GM19468 (cell line): ENCODE measurements at regions not wholly inside any gene's neighbourhood (a gene's known extent, or its start where the extent isn't known, plus 50 kb on each side); places are given as distances from the start of the nearest gene placed in this dataset.

Experiments
- ATAC-seq: cut with Tn5 transposase; IDR thresholded peaks from one replicate; pipeline ENCODE4 v1.9.1; 2021; ENCODE audit warnings: mild to moderate bottlenecking, moderate library complexity, moderate number of reproducible peaks; ENCODE audit not compliant: unreplicated experiment; ENCODE audit errors: extremely low read depth

- no peak for ATAC-seq
These were observed 85.3 kb upstream of the MBNL1 start for GRCh38 chr3:152183473-152183872.

- ATAC-seq = no peak
These were observed 83.6 kb upstream of the MBNL1 start for GRCh38 chr3:152184971-152185686.

- no peak for ATAC-seq
These were observed 82.7 kb upstream of the MBNL1 start for GRCh38 chr3:152185891-152186630.

DNA sequence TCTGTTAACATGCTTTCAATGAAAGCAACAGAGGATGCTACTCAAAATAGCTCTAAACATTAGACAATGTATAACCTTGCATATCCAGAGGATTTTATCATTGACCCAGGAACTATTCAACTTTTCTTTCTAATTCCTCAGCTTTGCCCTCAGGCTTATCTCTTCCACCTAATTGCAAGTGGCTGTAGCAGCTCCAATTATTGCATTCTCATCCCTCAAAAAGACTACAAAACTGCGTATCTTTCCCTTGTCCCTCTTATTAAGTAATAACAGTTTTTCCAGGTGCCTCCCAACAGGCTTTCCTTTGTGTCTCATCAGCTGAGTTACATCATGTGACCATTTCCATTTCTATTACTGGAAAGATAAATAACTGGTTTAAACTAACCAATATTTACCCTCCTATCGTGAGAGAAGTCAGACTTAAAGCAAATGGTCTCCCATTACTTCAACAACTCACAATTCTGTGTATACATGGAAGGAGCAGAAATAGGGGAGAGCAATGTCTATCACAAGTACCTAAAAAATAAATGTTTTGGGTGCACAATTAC, 78.0 kb upstream of the MBNL1 start:
- no peak for ATAC-seq

- ATAC-seq = no peak
These were observed 76.7 kb upstream of the MBNL1 start for GRCh38 chr3:152192050-152192449.

DNA sequence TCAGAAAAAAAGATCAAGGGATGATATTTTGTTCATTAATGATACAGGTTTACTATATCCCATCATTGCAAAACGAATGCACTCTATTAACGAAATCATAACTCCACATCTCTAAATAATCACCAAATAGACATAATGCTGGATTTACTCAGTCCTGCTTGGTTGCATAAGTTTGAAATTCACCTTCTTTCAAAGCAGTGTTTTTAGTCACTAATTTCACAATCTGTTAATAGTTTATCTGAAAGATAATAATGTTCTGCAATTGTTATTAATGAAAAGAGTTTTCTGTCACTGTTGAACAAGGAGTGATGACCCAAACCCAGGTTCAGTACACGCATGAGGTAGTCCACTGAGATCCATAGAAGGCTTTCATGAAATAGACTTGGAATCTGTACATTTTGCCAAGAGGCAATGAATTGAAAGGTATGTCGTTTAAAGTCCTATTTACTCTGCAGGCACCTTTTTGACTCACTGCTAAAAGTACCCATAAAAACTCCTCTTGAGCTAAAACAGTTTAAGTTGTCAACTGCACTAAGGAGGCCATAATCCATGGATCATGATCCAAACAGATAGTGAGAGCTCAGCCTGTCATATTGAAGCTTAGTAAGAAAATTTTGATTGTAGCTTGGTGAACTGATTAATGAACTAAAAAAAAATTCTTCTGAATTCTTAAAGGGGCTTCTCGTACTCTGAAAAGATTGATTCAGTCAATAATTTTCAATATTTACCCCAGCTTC, 75.6 kb upstream of the MBNL1 start:
- ATAC-seq = no peak

DNA sequence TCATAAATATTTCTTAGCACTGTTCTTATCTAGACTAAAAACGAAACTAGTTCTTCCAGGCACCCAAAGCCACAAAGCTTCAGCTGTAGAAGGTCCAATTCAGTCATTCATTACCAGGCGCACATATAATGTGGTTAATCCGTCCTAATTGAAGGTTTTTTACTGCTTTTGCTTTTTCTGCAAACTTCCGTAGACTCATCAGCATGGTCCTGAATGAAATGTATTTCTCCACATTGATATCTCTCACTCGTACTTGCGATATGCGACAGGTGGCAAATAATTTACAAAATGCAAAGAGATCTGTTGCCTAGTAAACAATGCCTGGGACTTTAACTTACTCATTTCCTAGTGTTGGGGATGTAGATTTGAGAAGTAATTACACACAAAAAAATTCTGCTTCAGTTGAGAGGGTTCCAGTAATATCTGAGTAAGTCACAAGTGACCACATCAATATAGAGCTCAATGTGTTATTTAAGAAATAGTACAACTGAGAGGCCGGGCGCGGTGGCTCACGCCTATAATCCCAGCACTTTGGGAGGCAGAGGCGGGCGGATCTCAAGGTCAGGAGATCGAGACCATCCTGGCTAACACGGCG, 75.0 kb upstream of the MBNL1 start:
- peak; percentile 24 for ATAC-seq

DNA sequence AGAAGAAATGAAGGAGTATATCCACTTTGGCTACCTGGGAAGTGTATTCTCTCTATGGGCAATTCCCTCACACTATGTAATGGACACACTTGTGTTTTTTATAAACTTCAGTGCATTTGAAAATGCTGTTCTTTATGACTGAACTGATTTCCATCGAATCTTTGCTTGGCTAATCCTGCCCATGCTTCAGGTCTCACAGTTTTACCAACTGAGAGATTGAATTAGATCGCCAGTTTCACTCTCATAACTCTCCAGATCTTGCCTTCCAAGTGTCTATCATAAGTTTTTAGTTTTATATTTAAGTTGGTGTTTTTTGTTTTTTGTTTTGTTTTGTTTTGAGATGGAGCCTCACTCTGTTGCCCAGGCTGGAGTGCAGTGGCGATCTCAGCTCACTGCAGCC, 73.5 kb upstream of the MBNL1 start:
- no peak for ATAC-seq

- no peak for ATAC-seq
These were observed 71.9 kb upstream of the MBNL1 start for GRCh38 chr3:152196782-152197181.

DNA sequence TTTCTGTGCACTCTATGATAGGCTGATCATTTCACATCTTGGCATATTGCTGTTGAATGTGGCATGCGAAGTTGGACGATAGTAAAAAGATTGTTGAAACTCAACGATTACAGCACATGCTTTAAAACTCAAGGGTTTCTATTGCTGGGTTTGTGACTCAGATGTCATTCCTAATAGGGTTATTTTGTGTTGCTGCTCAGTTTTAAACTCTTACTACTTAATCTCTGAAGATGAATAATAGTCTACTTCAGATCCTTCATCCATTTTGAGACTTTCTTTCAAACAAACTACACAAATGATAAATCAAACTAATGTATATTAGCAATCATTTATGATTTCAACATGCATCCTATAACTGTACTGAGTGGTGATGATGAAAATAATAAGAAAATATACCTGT, 71.3 kb upstream of the MBNL1 start:
- no peak for ATAC-seq

DNA sequence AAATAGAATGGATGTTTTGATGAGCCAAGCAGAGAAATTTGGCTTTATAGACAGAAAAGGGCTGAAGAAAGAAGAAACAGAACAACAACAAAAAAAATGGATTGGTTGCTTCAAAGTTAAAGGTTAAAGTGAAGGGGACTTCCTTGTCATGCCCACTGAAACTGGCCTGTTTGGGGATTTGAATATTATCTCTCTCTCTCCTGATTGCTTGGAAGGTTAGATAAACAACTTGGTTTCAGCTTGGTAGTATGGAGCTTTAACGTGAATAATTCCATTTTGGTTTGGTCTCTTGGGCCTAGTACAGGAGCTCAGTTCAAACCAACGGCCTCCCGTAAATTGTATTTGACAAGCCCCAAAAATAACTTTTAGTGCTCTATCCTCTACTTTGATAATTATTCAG, 70.8 kb upstream of the MBNL1 start:
- ATAC-seq = no peak

DNA sequence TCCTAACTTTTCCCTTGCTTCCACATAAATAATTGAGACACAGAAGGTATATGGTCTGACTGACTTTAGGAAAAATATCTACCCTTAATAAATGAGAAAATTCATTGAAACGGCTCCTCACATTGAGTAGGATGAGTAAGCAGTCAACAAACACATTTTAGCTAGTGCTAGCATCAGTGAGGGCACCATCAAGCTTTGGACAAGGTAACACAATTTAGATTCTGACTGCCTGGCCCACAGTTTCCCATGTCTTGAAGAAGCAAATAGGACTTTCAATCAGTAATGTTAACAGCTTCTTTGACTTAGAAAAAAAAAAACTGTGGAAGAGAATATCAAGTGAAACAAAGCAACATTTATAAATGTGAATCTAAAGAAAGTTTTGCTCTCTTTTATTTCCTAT, 70.1 kb upstream of the MBNL1 start:
- ATAC-seq = no peak

DNA sequence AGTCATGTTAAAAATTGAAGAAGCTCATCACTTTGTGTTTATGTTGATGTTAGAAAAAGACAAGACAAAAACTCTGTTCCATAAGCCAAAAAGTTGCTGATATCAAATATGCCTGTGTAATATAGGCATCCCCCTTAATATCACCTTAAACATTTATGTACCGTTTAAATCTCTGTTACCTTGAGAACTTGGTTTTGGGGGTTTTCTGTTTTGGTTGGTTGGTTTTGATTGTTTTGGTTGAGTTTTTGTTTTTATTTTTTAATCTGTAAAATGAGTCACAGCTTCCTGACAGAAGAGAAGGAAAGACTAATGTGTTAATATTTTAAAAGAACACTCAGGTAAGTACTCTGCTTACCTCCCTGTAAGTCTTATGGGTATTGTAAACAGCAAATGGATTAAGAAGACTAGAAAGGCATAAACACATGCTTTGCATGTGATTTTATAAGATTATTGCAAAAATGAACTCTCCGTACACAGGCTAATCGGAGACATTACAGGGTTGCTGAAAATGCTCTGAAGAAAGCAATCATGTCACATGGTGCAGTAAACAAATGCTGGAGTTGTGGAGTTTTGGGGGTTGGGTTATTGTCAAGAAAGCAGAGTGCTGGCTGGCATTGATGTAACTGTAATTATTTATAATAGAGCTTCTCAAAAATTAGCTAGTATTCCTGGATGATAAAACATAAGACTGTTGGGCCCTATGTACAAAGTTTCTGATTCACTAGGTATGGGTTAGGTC, 69.5 kb upstream of the MBNL1 start:
- no peak for ATAC-seq

- ATAC-seq = no peak
These were observed 68.0 kb upstream of the MBNL1 start for GRCh38 chr3:152200476-152201420.

- no peak for ATAC-seq
These were observed 65.6 kb upstream of the MBNL1 start for GRCh38 chr3:152202976-152203626.

GRCh38 chr3:152203652-152204051, 65.1 kb upstream of the MBNL1 start:
- no peak for ATAC-seq

DNA sequence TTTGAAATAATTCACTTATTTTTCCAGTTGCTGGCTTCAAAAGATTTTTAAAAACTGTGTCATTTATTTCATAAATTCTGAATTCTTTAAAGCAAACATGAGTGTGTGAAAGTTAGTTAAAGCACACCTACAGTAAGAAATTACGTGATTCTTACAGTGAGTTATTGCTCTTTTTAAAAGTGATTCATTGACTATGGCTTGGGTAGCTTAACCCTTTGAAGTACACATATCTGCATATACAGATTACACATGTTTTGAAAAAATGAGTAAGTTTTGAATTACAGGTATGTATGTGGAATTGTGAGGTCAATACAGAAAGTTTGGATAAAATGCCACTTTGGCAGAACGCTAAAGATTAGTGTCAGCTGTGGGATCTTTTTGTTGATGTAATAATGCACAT, 64.5 kb upstream of the MBNL1 start:
- no peak for ATAC-seq

GRCh38 chr3:152205097-152205593, 63.6 kb upstream of the MBNL1 start:
- ATAC-seq = peak; percentile 12
